ENCODE measurements at regions not wholly inside any gene's neighbourhood (a gene's known extent, or its start where the extent isn't known, plus 50 kb on each side); places are given as distances from the start of the nearest gene placed in this dataset.

- no peak for DNase-seq (ENCODE audit: low spot score)
Measured at GRCh38 chr9:99399474-99399873, 177.4 kb downstream of the SEC61B start.

GRCh38 chr9:99400184-99400731 is 178.2 kb downstream of the SEC61B start:
- no peak for DNase-seq (ENCODE audit: low spot score)

- DNase-seq (ENCODE audit: low spot score): no peak
Measured at GRCh38 chr9:99401680-99402504, 179.8 kb downstream of the SEC61B start.

GRCh38 chr9:99403371-99403770 is 181.3 kb downstream of the SEC61B start:
- no peak for DNase-seq (ENCODE audit: low spot score)

- DNase-seq (ENCODE audit: low spot score): no peak
Measured at GRCh38 chr9:99405359-99405758, 183.3 kb downstream of the SEC61B start.

GRCh38 chr9:99406939-99407338 is 184.9 kb downstream of the SEC61B start:
- DNase-seq (ENCODE audit: low spot score): no peak

GRCh38 chr9:99411068-99411467 is 189.0 kb downstream of the SEC61B start:
- no peak for DNase-seq (ENCODE audit: low spot score)

- no peak for DNase-seq (ENCODE audit: low spot score)
Measured at GRCh38 chr9:99411479-99412115, 189.5 kb downstream of the SEC61B start.

- no peak for DNase-seq (ENCODE audit: low spot score)
Measured at GRCh38 chr9:99412606-99413005, 190.5 kb downstream of the SEC61B start.

GRCh38 chr9:99414321-99414720 is 192.2 kb downstream of the SEC61B start:
- DNase-seq (ENCODE audit: low spot score): no peak

- DNase-seq (ENCODE audit: low spot score): no peak
Measured at GRCh38 chr9:99415606-99416005, 193.5 kb downstream of the SEC61B start.

GRCh38 chr9:99416007-99416406 is 193.9 kb downstream of the SEC61B start:
- no peak for DNase-seq (ENCODE audit: low spot score)

GRCh38 chr9:99419070-99419469 is 197.0 kb downstream of the SEC61B start:
- no peak for DNase-seq (ENCODE audit: low spot score)

GRCh38 chr9:99421369-99421768 is 199.3 kb downstream of the SEC61B start:
- DNase-seq (ENCODE audit: low spot score): no peak

GRCh38 chr9:99425124-99425523 is 203.0 kb downstream of the SEC61B start:
- no peak for DNase-seq (ENCODE audit: low spot score)

- DNase-seq (ENCODE audit: low spot score): no peak
Measured at GRCh38 chr9:99425923-99426842, 204.1 kb downstream of the SEC61B start.

- DNase-seq (ENCODE audit: low spot score): no peak
Measured at GRCh38 chr9:99427260-99427659, 205.2 kb downstream of the SEC61B start.

- no peak for DNase-seq (ENCODE audit: low spot score)
Measured at GRCh38 chr9:99430301-99430700, 208.2 kb downstream of the SEC61B start.

GRCh38 chr9:99431103-99431502 is 209.0 kb downstream of the SEC61B start:
- DNase-seq (ENCODE audit: low spot score): no peak

GRCh38 chr9:99432075-99432474 is 210.0 kb downstream of the SEC61B start:
- DNase-seq (ENCODE audit: low spot score): no peak

- DNase-seq (ENCODE audit: low spot score): no peak
Measured at GRCh38 chr9:99433095-99433494, 211.0 kb downstream of the SEC61B start.

GRCh38 chr9:99433555-99433954 is 211.5 kb downstream of the SEC61B start:
- no peak for DNase-seq (ENCODE audit: low spot score)
